GM12864 (cell line): ENCODE measurements at regions not wholly inside any gene's neighbourhood (a gene's known extent, or its start where the extent isn't known, plus 50 kb on each side); places are given as distances from the start of the nearest gene placed in this dataset.
"Not testable (repeated sequence)": the region's sequence is repeated elsewhere in the genome, so short reads cannot be mapped to it uniquely, and the experiment has no call there.

Experiments used
- DNase-seq: peaks from one replicate; pipeline ENCODE4 v3.0.0-alpha.2; 2011; ENCODE audit warnings: low read depth
- H3K4me3 ChIP-seq: 2 replicates; pipeline ENCODE4 v1.5.1; 2011; ENCODE audit warnings: mild to moderate bottlenecking, low read depth, low read length, control low read depth
- CTCF ChIP-seq: IDR thresholded peaks from 2 replicates; pipeline ENCODE4 v1.5.1; 2011; ENCODE audit warnings: low read depth, mild to moderate bottlenecking, moderate library complexity, low read length, control low read depth, inconsistent platforms; ENCODE audit errors: missing control alignments

GRCh38 chr3:22798461-22798860, 404.7 kb upstream of the UBE2E2 start:
- DNase-seq = no peak
- TF ChIP-seq CTCF = no peak
- H3K4me3 ChIP-seq = no peak overlapping the region

GRCh38 chr3:22819209-22819608, 383.9 kb upstream of the UBE2E2 start:
- no peak overlapping the region for H3K4me3 ChIP-seq
- DNase-seq = no peak
- TF ChIP-seq CTCF = no peak

- TF ChIP-seq CTCF = no peak
- no peak for DNase-seq
- H3K4me3 ChIP-seq = no peak overlapping the region
Observed at GRCh38 chr3:22835041-22835440, 368.1 kb upstream of the UBE2E2 start.

GRCh38 chr3:22836131-22836530, 367.0 kb upstream of the UBE2E2 start:
- DNase-seq = no peak
- no peak for TF ChIP-seq CTCF

GRCh38 chr3:22843854-22844253, 359.3 kb upstream of the UBE2E2 start:
- no peak for DNase-seq
- H3K4me3 ChIP-seq = no peak overlapping the region
- TF ChIP-seq CTCF = no peak

More at GRCh38 chr3:22836131-22836530, 367.0 kb upstream of the UBE2E2 start:
- H3K4me3 ChIP-seq = no peak overlapping the region

- no peak for TF ChIP-seq CTCF
- DNase-seq = no peak
- no peak overlapping the region for H3K4me3 ChIP-seq
Observed at GRCh38 chr3:22846566-22846965, 356.6 kb upstream of the UBE2E2 start.

GRCh38 chr3:22849583-22849982, 353.5 kb upstream of the UBE2E2 start:
- not testable (repeated sequence) for DNase-seq, H3K4me3 ChIP-seq

GRCh38 chr3:22856811-22857210, 346.3 kb upstream of the UBE2E2 start:
- no peak for DNase-seq
- H3K4me3 ChIP-seq = no peak overlapping the region
- TF ChIP-seq CTCF = no peak
